GM19463 (cell line): ENCODE measurements at regions not wholly inside any gene's neighbourhood (a gene's known extent, or its start where the extent isn't known, plus 50 kb on each side); places are given as distances from the start of the nearest gene placed in this dataset.

Experiments used
- ATAC-seq: cut with Tn5 transposase; IDR thresholded peaks from one replicate; pipeline ENCODE4 v1.9.1; 2021; ENCODE audit warnings: mild to moderate bottlenecking, moderate library complexity; ENCODE audit not compliant: unreplicated experiment

- no peak for ATAC-seq
Measured at GRCh38 chr4:181307824-181308223, 935.4 kb upstream of the TENM3 start.

GRCh38 chr4:181308476-181309312 lies 934.5 kb upstream of the TENM3 start:
- ATAC-seq = no peak

DNA sequence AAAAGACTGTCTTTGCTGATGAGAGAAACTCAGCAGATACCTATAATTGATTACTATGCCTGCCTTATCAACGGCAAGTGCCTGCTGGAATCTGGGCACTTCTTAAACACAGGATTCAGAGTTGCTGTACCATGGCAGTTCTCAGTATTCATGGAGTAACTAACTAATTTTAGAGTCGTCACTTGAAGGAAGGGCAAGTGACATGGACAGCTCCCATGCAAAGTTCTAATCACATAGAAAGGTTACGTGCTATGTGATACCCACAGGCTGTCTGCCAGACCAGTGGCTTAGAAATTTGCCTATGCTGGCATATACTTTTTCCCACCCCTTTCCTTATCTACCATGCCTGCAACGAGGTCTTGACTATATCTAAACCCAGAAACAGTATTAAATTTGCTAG lies 931.1 kb upstream of the TENM3 start:
- ATAC-seq = no peak

GRCh38 chr4:181319629-181320028 lies 923.6 kb upstream of the TENM3 start:
- ATAC-seq = no peak

- peak; percentile 86 for ATAC-seq
Measured at GRCh38 chr4:181323061-181323460, 920.1 kb upstream of the TENM3 start.

DNA sequence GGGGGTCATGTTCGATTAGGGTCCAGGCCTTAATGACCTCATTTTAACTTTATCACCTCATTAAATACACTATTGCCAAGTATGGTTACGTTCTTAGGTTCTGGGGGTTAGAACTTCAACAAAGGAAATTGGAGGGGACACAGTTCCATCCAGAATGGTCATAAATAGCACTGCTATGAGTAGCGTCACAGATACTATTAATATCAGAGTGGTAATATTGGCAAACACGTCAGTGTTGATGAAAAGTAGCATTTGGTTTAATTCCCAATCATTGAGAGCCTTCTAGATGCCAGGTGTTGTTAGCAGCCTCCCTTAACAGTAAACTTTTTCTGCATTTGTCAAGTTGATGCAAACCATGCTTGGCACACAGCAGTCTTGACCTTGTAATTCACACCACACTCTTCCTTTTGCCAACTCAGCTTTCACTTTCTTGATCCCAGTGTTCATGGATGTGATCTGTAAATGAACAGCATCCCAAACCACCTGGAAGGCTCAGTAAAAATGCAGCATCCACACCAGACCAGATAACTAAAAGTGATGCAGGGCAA lies 912.5 kb upstream of the TENM3 start:
- ATAC-seq = no peak

DNA sequence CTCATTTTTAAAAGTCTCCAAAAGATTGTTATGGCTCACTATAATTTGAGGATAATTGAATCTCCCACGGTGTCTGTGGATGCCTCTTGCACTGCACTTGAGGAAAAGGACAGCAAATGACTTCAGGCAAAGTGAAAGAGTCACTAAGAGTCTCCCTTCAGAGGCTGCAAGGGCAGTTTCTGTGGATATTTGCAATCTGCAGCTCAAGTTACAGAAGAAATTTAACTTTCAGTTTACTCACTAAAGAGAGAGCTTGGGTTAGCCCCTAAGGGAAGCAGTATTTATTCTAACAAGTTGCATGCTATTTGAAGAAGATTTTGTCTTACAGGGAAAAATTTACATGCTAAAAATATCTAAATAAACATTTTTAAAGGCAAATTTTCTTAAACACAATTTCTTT lies 912.0 kb upstream of the TENM3 start:
- no peak for ATAC-seq

DNA sequence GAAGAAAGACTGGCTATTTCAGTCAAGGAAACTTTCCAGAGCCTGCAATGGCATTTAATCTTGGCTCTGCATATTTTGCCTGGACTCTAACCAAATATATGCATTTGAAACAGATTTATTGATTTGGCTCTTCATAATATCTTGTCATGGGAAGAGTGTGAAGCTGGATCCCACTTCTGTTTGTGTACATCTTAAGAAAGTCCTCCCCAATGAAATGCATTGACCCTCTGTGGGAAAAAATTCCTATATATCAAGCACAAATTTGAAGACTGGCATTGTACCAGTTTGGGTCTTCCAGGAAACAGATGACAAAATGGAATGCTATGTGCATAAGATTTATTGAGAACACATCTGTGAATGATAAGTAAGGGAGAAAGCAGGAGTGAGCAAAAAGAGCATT lies 897.3 kb upstream of the TENM3 start:
- no peak for ATAC-seq

DNA sequence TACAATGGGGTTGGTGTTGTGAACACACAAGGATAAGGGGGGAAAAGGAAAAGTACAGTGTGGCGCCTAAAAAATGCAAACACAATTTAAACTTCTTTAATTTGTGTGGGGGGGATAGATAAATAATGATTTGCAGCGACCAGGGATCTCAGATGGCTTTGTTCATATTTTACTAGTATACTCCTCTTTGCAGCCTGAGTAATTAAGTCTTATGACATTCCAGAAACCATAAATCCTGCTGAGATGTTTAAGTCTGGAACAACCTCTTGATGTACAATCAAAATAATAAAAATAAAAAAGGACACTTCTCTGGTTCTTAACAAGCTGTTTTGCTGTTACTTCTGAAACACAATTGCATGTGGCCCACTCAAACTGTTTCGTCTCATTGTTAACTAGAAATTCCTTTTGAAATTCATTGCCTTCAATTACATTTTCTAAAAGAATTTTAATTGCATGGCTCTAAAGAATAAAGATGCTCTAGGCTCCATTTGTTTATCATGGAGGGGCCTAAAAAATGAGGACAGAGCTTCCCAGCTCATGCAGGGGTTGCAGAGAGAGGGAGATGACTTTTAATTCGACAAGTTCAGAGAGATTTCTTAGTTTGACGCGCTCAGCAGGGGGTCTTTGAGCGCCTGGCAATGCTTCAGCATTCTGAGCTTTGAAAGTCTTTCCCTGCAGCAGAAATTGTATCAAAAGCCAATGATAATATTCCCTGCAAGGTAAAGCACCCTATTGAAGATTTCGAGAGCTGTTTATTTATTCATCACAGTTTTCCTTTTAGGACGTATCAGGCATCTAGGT lies 892.4 kb upstream of the TENM3 start:
- no peak for ATAC-seq

DNA sequence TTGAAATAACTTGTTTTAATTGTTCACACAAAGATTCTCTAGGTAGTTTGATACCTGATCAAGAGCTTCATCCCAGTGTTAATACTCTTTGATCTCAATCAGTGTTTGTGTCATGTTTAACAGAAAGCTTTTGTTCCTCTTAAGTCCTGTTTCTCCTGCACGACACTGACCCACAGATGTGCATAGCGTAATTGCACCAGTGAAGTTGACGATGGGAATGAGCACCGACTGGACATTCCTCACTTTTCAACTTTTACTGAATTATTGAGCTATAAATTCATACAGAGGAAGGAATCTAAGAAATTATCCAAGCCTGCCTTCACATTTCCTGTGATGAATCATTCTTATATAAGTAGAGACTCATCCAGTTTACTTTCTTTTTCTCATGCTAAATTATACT lies 878.7 kb upstream of the TENM3 start:
- ATAC-seq = no peak

DNA sequence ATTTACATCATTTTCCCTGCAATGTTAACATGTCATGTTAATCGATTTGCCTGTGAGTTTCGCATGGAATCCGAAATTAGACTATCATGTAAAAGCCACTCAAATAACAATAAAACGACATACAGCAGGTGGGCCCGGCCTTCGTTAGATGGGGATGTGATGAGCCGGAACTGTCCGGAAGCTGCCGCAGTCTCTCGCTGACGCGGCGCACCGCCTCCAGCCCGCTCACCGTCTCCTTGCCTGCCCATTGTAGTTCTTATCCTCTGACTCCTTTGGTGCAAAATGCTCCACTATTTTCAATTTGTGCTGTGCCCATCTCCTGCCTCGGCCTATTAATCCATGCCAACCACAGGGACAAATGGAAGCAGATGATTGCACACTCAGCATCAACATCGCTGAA lies 877.5 kb upstream of the TENM3 start:
- no peak for ATAC-seq

DNA sequence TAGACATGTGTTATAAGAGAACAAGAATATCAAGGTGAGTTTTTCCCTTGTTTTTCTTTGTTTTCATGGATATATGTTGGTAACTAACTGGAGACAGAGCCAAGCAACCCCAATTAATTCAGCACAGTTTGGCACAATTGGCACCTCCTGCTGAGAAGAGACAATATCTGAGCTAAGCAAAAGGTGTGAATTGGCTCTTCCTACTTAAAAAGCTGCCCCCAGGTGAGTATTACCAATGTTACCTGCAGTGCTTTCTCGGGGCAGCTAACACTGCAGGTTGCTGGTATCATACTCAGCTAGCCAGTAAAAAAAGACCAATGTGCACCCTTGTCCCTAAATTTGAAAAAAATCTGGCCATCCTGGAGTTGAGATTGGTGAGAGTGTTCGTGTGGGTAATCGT lies 871.2 kb upstream of the TENM3 start:
- ATAC-seq = no peak

- ATAC-seq = no peak
Measured at GRCh38 chr4:181376058-181376457, 867.1 kb upstream of the TENM3 start.

GRCh38 chr4:181388061-181388460 lies 855.1 kb upstream of the TENM3 start:
- no peak for ATAC-seq

DNA sequence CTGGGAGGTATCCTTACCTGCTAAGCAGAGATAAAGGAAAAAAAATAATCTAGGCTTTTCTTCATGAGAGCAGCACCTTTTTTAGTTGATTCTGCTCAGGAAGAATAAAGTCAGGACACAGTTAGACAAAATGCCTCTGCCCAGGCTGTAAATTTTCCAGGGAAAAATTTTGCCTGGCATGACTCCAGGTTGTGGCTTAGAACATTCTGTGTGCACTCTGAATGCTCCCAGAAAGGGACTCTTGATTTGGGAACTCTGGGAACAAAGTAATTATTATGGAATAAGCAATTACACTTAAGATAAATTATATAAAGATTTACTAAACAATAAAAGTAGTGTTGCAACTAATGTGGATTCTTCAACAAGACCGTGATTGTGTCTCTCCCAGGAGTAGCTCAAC lies 826.2 kb upstream of the TENM3 start:
- no peak for ATAC-seq

- ATAC-seq = no peak
Measured at GRCh38 chr4:181418496-181418895, 824.7 kb upstream of the TENM3 start.

DNA sequence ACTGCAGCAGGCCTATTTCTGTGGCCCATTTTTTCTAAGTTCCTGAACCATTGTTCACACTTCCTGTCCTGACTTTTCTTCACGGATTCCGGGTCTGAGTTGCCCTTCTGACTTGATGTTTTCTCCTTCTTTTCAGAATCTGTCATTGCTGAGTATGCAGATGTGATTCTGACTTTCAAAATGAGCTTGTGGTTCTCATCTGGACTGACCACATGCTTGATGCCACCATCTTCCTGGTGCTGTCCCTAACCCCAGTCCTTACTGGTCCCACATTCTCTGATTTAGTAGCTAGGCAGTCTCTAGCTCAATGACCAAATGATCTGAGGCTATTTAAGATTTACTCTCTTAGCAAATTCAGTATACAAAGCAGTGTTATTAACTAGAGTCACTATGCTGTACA lies 822.3 kb upstream of the TENM3 start:
- no peak for ATAC-seq

DNA sequence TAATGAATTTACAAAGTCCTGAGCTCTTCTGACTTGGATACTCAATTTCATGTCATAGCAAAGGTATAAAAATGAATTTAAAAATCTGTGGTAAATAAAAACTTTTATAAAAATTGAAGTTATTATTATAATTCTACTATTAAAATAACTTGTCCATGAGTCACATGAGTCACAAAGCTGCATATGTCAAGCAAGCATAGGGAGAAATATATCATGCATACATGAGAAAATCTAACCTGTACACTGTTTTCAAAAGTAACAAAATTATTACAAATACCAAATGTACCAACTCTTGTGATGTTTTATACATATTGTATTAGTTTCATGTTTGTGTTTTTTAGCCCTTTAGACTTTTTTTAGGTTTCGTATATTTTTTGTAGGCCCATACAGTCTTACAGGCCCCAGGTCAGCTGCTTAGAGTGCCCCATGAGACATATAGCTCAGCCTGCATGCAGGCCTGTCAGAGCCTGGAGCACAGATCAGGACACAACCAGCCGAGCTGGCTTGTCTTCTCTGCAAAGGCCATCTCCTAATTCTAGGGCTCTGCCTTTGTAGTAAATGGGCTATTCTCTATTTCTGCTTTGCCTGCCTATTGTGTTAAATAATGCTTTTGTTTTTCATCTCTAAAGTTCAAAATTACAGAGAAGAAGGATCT lies 818.7 kb upstream of the TENM3 start:
- no peak for ATAC-seq

- ATAC-seq = no peak
Measured at GRCh38 chr4:181427076-181427475, 816.1 kb upstream of the TENM3 start.

- ATAC-seq = no peak
Measured at GRCh38 chr4:181431006-181431405, 812.2 kb upstream of the TENM3 start.

GRCh38 chr4:181431661-181432060 lies 811.5 kb upstream of the TENM3 start:
- ATAC-seq = no peak
